Keratinocyte (primary cell): ENCODE measurements at regions not wholly inside any gene's neighbourhood (a gene's known extent, or its start where the extent isn't known, plus 50 kb on each side); places are given as distances from the start of the nearest gene placed in this dataset.

Source experiments
- DNase-seq: peaks from one replicate; pipeline ENCODE4 v3.0.0-alpha.2; 2011; ENCODE audit warnings: low read depth, missing footprints, low spot score
- FAIRE-seq: peaks from 2 replicates; lab custom pipeline; 2011; peaks lifted over from hg19 to GRCh38; lab: Jason Lieb, UNC
- H2AFZ ChIP-seq: 2 replicates; pipeline ENCODE4 v1.6.0; 2012; ENCODE audit warnings: low read length, control low read depth, inconsistent platforms; ENCODE audit not compliant: control insufficient read depth
- H3K27ac ChIP-seq: 2 replicates; pipeline ENCODE4 v1.5.1; 2011; ENCODE audit warnings: low read length; ENCODE audit not compliant: control insufficient read depth, insufficient read depth
- H3K27me3 ChIP-seq: 3 replicates; pipeline ENCODE4 v1.6.0; 2011; ENCODE audit warnings: low read length; ENCODE audit not compliant: control insufficient read depth, insufficient read depth; ENCODE audit errors: extremely low read depth
- H3K36me3 ChIP-seq, 2 experiments: 2 replicates in 1 of 2; 3 replicates in 1 of 2; pipeline ENCODE4 v1.5.1; 2011; ENCODE audit warnings: low read length in 2 of 2, mild to moderate bottlenecking in 1 of 2; ENCODE audit not compliant: control insufficient read depth in 2 of 2, insufficient read depth in 2 of 2; ENCODE audit errors: extremely low read depth in 1 of 2
- H3K4me1 ChIP-seq: 3 replicates; pipeline ENCODE4 v1.5.1; 2011; ENCODE audit warnings: low read length; ENCODE audit not compliant: control insufficient read depth, insufficient read depth; ENCODE audit errors: extremely low read depth
- H3K4me2 ChIP-seq: 3 replicates; pipeline ENCODE4 v1.6.0; 2011; ENCODE audit warnings: low read depth, low read length; ENCODE audit not compliant: control insufficient read depth, insufficient read depth; ENCODE audit errors: extremely low read depth
- H3K4me3 ChIP-seq, 3 experiments: fragments of 200-600 bp in 1 of 3; sonication (generic) in 1 of 3; 2 replicates in 2 of 3; 3 replicates in 1 of 3; pipeline ENCODE4 v1.5.1; 2011 to 2016; ENCODE audit warnings: low read length in 3 of 3, mild to moderate bottlenecking in 3 of 3, control low read depth in 2 of 3, inconsistent platforms in 1 of 3, low read depth in 1 of 3, mixed read lengths in 1 of 3, mixed run types in 1 of 3, moderate library complexity in 1 of 3; ENCODE audit not compliant: control insufficient read depth in 2 of 3, insufficient read depth in 2 of 3; ENCODE audit errors: extremely low read depth in 1 of 3
- H3K79me2 ChIP-seq: 2 replicates; pipeline ENCODE4 v1.6.0; 2012; ENCODE audit warnings: low read length; ENCODE audit not compliant: control insufficient read depth, insufficient read depth
- H3K9ac ChIP-seq: 3 replicates; pipeline ENCODE4 v1.6.0; 2011; ENCODE audit warnings: low read length; ENCODE audit not compliant: control insufficient read depth, insufficient read depth; ENCODE audit errors: extremely low read depth
- H3K9me1 ChIP-seq: 3 replicates; pipeline ENCODE4 v1.6.0; 2011; ENCODE audit warnings: low read length; ENCODE audit not compliant: control insufficient read depth, insufficient read depth; ENCODE audit errors: extremely low read depth
- H3K9me3 ChIP-seq: 2 replicates; pipeline ENCODE4 v1.5.1; 2012; ENCODE audit warnings: low read depth, low read length; ENCODE audit not compliant: control insufficient read depth
- H4K20me1 ChIP-seq: 3 replicates; pipeline ENCODE4 v1.6.0; 2011; ENCODE audit warnings: low read length; ENCODE audit not compliant: control insufficient read depth, insufficient read depth; ENCODE audit errors: extremely low read depth
- CTCF ChIP-seq, 3 experiments: IDR thresholded peaks in 1 of 3; conservative IDR thresholded peaks in 1 of 3; optimal IDR thresholded peaks in 1 of 3; 2 replicates in 2 of 3; 3 replicates in 1 of 3; pipeline versions ENCODE3 to v1.5.1; 2011; ENCODE audit warnings: low read length in 3 of 3, mild to moderate bottlenecking in 3 of 3, moderate library complexity in 2 of 3, control low read depth in 1 of 3, inconsistent platforms in 1 of 3; ENCODE audit not compliant: insufficient read depth in 2 of 3; ENCODE audit errors: extremely low read depth in 1 of 3
- EZH2 ChIP-seq: IDR thresholded peaks from one replicate; pipeline ENCODE4 v1.6.1; 2012; ENCODE audit warnings: inconsistent platforms, mild to moderate bottlenecking, low read length, moderate library complexity
- dilution Hi-C: fragments of 300-500 bp; cut with MboI; formaldehyde crosslinking; loops from one replicate; pipeline ENCODE4 v1.7.0; 2020; ENCODE audit warnings: low sequenced_read_pairs; ENCODE audit not compliant: extremely low pct_ligation_motif_present

DNA sequence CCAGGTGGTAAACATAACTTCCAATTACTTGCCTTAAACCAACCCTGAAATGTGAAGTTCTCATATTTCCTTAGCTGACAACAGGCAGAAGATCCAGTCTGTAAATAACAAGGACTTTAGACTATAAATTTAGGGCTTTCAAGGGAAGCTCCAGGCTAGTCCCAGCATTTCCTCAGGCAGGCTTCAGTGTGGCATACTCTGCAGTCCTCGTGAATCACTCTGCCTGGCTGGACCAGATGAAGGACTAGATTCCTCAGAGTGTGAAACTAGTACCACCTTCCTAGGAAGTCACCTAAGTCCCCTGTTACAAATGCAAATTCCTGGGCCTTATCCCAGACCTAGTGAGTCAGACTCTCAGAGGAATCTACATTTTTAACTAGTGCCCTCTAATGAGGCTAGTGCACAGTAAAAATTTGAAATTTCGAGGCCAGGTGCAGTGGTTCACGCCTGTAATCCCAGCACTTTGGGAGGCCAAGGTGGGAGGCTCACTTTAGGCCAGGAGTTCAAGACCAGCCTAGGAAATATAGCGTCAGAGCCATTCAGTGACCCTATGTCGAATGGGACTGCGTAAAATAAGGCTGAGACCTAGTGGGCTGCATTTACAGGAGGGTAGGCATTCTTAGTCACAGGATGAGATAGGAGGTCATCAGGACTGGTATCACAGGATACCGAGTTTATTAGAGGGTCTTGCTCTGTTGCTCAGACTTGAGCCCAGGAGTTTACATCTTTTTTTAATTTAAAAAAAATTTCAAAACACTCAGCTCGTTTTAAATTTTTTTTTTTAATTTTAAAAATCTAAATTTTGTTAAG is 279.6 kb upstream of the JARID2 start:
- H3K9ac ChIP-seq, result no peak overlapping the region
- H3K79me2 ChIP-seq, result no peaks in the 10 kb centered on the region
- no peak for TF ChIP-seq CTCF (optimal IDR thresholded peaks at IDR 0.05 in 1 of 3, IDR thresholded peaks at IDR 0.05 in 1 of 3, conservative IDR thresholded peaks at IDR 0.05 in 1 of 3; ENCODE audit: extremely low read depth in 1 of 3, insufficient read depth in 2 of 3, low read length in 3 of 3)
- no peak for TF ChIP-seq EZH2
- dilution Hi-C loops, result no loop called here
- no peaks in the 10 kb centered on the region for H3K9me3 ChIP-seq
- no peaks in the 10 kb centered on the region for H3K36me3 ChIP-seq
- H3K9me1 ChIP-seq, result no peaks in the 10 kb centered on the region
- H3K4me2 ChIP-seq, result no peak overlapping the region
- H3K27me3 ChIP-seq, result no peaks in the 10 kb centered on the region
- H3K4me1 ChIP-seq, result no peaks in the 10 kb centered on the region
- H3K27ac ChIP-seq, result no peak overlapping the region
- DNase-seq, result no peak
- H4K20me1 ChIP-seq, result no peaks in the 10 kb centered on the region
- FAIRE-seq, result no peak
- H2AFZ ChIP-seq, result no peak overlapping the region
- no peak overlapping the region for H3K4me3 ChIP-seq

- H3K4me3 ChIP-seq, result no peak overlapping the region
- no peak for FAIRE-seq
These were observed 278.8 kb upstream of the JARID2 start for GRCh38 chr6:14966906-14967711.

More at GRCh38 chr6:14966906-14967711, 278.8 kb upstream of the JARID2 start:
- Histone ChIP-seq H3K36me3 (no peaks in the 10 kb centered on the region), H3K4me2 (no peak overlapping the region), H3K4me1 (no peaks in the 10 kb centered on the region), H3K27me3 (no peaks in the 10 kb centered on the region), H3K9ac (no peak overlapping the region), H2AFZ (no peak overlapping the region), H3K9me1 (no peaks in the 10 kb centered on the region), H3K9me3 (no peaks in the 10 kb centered on the region), H3K79me2 (no peaks in the 10 kb centered on the region), H4K20me1 (no peaks in the 10 kb centered on the region), H3K27ac (no peak overlapping the region)
- dilution Hi-C loops, result no loop called here
- TF ChIP-seq EZH2 (no peak), CTCF (optimal IDR thresholded peaks at IDR 0.05 in 1 of 3, IDR thresholded peaks at IDR 0.05 in 1 of 3, conservative IDR thresholded peaks at IDR 0.05 in 1 of 3; ENCODE audit: extremely low read depth in 1 of 3, insufficient read depth in 2 of 3, low read length in 3 of 3) (no peak)
- DNase-seq, result no peak
